SU-DHL-6 (cell line): ENCODE measurements at regions not wholly inside any gene's neighbourhood (a gene's known extent, or its start where the extent isn't known, plus 50 kb on each side); places are given as distances from the start of the nearest gene placed in this dataset.

Source experiments
- EZH2phosphoT487 ChIP-seq: fragments of 200-600 bp; sonication (generic), shearing (Covaris generic); conservative IDR thresholded peaks from 2 replicates; pipeline ENCODE4 v1.6.1; 2018; ENCODE audit warnings: mild to moderate bottlenecking, antibody characterized with exemption, low read length, moderate library complexity, mixed read lengths
- TF ChIP-seq, protein P1 (sequence below): fragments of 200-600 bp; sonication (generic); IDR thresholded peaks from one replicate; pipeline ENCODE4 v1.5.1; 2017; ENCODE audit warnings: antibody characterized with exemption, mild to moderate bottlenecking, low read length, moderate library complexity; ENCODE audit not compliant: insufficient read depth, poor library complexity, severe bottlenecking

DNA sequence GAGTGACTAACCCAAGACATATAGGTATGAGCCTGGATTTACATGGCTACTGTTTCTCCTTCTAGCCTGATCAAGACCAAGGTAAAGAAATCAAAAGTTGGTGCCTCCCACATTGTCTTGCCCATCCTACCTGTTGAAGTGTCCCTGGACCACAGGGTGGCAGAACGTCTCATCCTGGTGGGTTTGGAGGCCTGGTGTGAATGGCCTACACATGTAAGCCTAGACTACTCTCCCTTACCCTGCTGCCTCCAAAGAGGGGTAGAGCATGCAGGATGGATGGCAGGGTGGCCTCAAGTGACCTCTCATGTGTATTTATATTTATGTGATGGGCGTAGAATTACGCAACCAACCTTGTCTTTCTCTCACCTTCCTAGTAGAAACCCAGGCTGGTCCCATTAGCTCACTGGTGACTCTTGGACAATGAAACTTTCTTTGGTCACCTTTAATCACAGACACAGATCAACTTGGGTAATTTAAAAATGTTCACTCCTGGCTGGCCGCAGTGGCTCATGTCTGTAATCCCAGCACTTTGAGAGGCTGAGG, 73.3 kb upstream of the SOD3 start:
- TF ChIP-seq, protein P1, sequence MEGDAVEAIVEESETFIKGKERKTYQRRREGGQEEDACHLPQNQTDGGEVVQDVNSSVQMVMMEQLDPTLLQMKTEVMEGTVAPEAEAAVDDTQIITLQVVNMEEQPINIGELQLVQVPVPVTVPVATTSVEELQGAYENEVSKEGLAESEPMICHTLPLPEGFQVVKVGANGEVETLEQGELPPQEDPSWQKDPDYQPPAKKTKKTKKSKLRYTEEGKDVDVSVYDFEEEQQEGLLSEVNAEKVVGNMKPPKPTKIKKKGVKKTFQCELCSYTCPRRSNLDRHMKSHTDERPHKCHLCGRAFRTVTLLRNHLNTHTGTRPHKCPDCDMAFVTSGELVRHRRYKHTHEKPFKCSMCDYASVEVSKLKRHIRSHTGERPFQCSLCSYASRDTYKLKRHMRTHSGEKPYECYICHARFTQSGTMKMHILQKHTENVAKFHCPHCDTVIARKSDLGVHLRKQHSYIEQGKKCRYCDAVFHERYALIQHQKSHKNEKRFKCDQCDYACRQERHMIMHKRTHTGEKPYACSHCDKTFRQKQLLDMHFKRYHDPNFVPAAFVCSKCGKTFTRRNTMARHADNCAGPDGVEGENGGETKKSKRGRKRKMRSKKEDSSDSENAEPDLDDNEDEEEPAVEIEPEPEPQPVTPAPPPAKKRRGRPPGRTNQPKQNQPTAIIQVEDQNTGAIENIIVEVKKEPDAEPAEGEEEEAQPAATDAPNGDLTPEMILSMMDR, result no peak
- TF ChIP-seq EZH2phosphoT487, result no peak
